ENCODE measurements at regions not wholly inside any gene's neighbourhood (a gene's known extent, or its start where the extent isn't known, plus 50 kb on each side); places are given as distances from the start of the nearest gene placed in this dataset.
"Not testable (repeated sequence)": the region's sequence is repeated elsewhere in the genome, so short reads cannot be mapped to it uniquely, and the experiment has no call there.

- no peaks in the 10 kb centered on the region for H3K9me3 ChIP-seq (ENCODE audit: low read depth, low read length)
- H3K27ac ChIP-seq: no peak overlapping the region
- H3K4me3 ChIP-seq: no peak overlapping the region
- TF ChIP-seq EZH2 (IDR thresholded peaks at IDR 0.05) (no peak), POLR2AphosphoS5 (IDR thresholded peaks at IDR 0.05; ENCODE audit: borderline replicate concordance, low read depth, low read length) (no peak), FOXP2 (optimal IDR thresholded peaks at IDR 0.05; ENCODE audit: control extremely low read depth, extremely low read length, insufficient read depth) (no peak)
- H3K36me3 ChIP-seq (ENCODE audit: insufficient read depth, low read length): no peaks in the 10 kb centered on the region
- DNase-seq (ENCODE audit: low read depth, low spot score): no peak
- H3K9ac ChIP-seq (ENCODE audit: insufficient read length): no peak overlapping the region
Observed at GRCh38 chr6:21931641-21932335, 338.2 kb downstream of the SOX4 start.

GRCh38 chr6:21933351-21933750 lies 339.8 kb downstream of the SOX4 start:
- H3K9me3 ChIP-seq (ENCODE audit: low read depth, low read length): no peaks in the 10 kb centered on the region
- H3K27ac ChIP-seq: no peak overlapping the region
- TF ChIP-seq FOXP2 (optimal IDR thresholded peaks at IDR 0.05; ENCODE audit: control extremely low read depth, extremely low read length, insufficient read depth) (no peak), EZH2 (IDR thresholded peaks at IDR 0.05) (no peak), POLR2AphosphoS5 (IDR thresholded peaks at IDR 0.05; ENCODE audit: borderline replicate concordance, low read depth, low read length) (no peak)
- DNase-seq (ENCODE audit: low read depth, low spot score): no peak
- H3K9ac ChIP-seq (ENCODE audit: insufficient read length): no peak overlapping the region
- H3K4me3 ChIP-seq: no peak overlapping the region
- H3K36me3 ChIP-seq (ENCODE audit: insufficient read depth, low read length): no peaks in the 10 kb centered on the region

GRCh38 chr6:21935142-21935541 lies 341.6 kb downstream of the SOX4 start:
- H3K9me3 ChIP-seq (ENCODE audit: low read depth, low read length): no peaks in the 10 kb centered on the region
- H3K9ac ChIP-seq (ENCODE audit: insufficient read length): no peak overlapping the region
- no peak for DNase-seq (ENCODE audit: low read depth, low spot score)
- no peak overlapping the region for H3K4me3 ChIP-seq
- no peaks in the 10 kb centered on the region for H3K36me3 ChIP-seq (ENCODE audit: insufficient read depth, low read length)
- no peak overlapping the region for H3K27ac ChIP-seq
- TF ChIP-seq EZH2 (IDR thresholded peaks at IDR 0.05) (no peak), POLR2AphosphoS5 (IDR thresholded peaks at IDR 0.05; ENCODE audit: borderline replicate concordance, low read depth, low read length) (no peak), FOXP2 (optimal IDR thresholded peaks at IDR 0.05; ENCODE audit: control extremely low read depth, extremely low read length, insufficient read depth) (no peak)

- H3K4me3 ChIP-seq: no peak overlapping the region
- no peak overlapping the region for H3K9ac ChIP-seq (ENCODE audit: insufficient read length)
- no peaks in the 10 kb centered on the region for H3K9me3 ChIP-seq (ENCODE audit: low read depth, low read length)
- no peak overlapping the region for H3K27ac ChIP-seq
- H3K36me3 ChIP-seq (ENCODE audit: insufficient read depth, low read length): no peaks in the 10 kb centered on the region
- no peak for DNase-seq (ENCODE audit: low read depth, low spot score)
- no peak for TF ChIP-seq FOXP2 (optimal IDR thresholded peaks at IDR 0.05; ENCODE audit: control extremely low read depth, extremely low read length, insufficient read depth)
- TF ChIP-seq POLR2AphosphoS5 (IDR thresholded peaks at IDR 0.05; ENCODE audit: borderline replicate concordance, low read depth, low read length): no peak
- TF ChIP-seq EZH2 (IDR thresholded peaks at IDR 0.05): no peak
Observed at GRCh38 chr6:21935561-21936028, 342.0 kb downstream of the SOX4 start.

- TF ChIP-seq FOXP2 (optimal IDR thresholded peaks at IDR 0.05; ENCODE audit: control extremely low read depth, extremely low read length, insufficient read depth) (no peak), POLR2AphosphoS5 (IDR thresholded peaks at IDR 0.05; ENCODE audit: borderline replicate concordance, low read depth, low read length) (no peak), EZH2 (IDR thresholded peaks at IDR 0.05) (no peak)
- Histone ChIP-seq H3K27ac (no peak overlapping the region), H3K36me3 (ENCODE audit: insufficient read depth, low read length) (no peaks in the 10 kb centered on the region), H3K4me3 (no peak overlapping the region), H3K9ac (ENCODE audit: insufficient read length) (no peak overlapping the region), H3K9me3 (ENCODE audit: low read depth, low read length) (no peaks in the 10 kb centered on the region)
- no peak for DNase-seq (ENCODE audit: low read depth, low spot score)
Observed at GRCh38 chr6:21937466-21937865, 343.9 kb downstream of the SOX4 start.

GRCh38 chr6:21939066-21939465 lies 345.5 kb downstream of the SOX4 start:
- not testable (repeated sequence) for DNase-seq (ENCODE audit: low read depth, low spot score); H3K36me3 ChIP-seq (ENCODE audit: insufficient read depth, low read length); H3K9ac ChIP-seq (ENCODE audit: insufficient read length); H3K9me3 ChIP-seq (ENCODE audit: low read depth, low read length); H3K4me3 ChIP-seq; H3K27ac ChIP-seq

GRCh38 chr6:21941926-21942325 lies 348.4 kb downstream of the SOX4 start:
- no peaks in the 10 kb centered on the region for H3K9me3 ChIP-seq (ENCODE audit: low read depth, low read length)
- no peak overlapping the region for H3K9ac ChIP-seq (ENCODE audit: insufficient read length)
- DNase-seq (ENCODE audit: low read depth, low spot score): no peak
- no peak overlapping the region for H3K4me3 ChIP-seq
- TF ChIP-seq POLR2AphosphoS5 (IDR thresholded peaks at IDR 0.05; ENCODE audit: borderline replicate concordance, low read depth, low read length): no peak
- no peak for TF ChIP-seq FOXP2 (optimal IDR thresholded peaks at IDR 0.05; ENCODE audit: control extremely low read depth, extremely low read length, insufficient read depth)
- TF ChIP-seq EZH2 (IDR thresholded peaks at IDR 0.05): no peak
- peak overlapping the region; percentile 90; the same call in 1 of the 2 replicates for H3K27ac ChIP-seq
- no peaks in the 10 kb centered on the region for H3K36me3 ChIP-seq (ENCODE audit: insufficient read depth, low read length)

GRCh38 chr6:21942897-21943296 lies 349.3 kb downstream of the SOX4 start:
- DNase-seq (ENCODE audit: low read depth, low spot score): no peak
- no peak for TF ChIP-seq EZH2 (IDR thresholded peaks at IDR 0.05)
- TF ChIP-seq FOXP2 (optimal IDR thresholded peaks at IDR 0.05; ENCODE audit: control extremely low read depth, extremely low read length, insufficient read depth): no peak
- TF ChIP-seq POLR2AphosphoS5 (IDR thresholded peaks at IDR 0.05; ENCODE audit: borderline replicate concordance, low read depth, low read length): no peak
- H3K4me3 ChIP-seq: peak overlapping the region; percentile 63
- H3K27ac ChIP-seq: peak overlapping the region; percentile 90
- no peaks in the 10 kb centered on the region for H3K9me3 ChIP-seq (ENCODE audit: low read depth, low read length)
- H3K9ac ChIP-seq (ENCODE audit: insufficient read length): peak overlapping the region; percentile 61
- no peaks in the 10 kb centered on the region for H3K36me3 ChIP-seq (ENCODE audit: insufficient read depth, low read length)

GRCh38 chr6:21946298-21946783 lies 350.5 kb downstream of the PRL start:
- Histone ChIP-seq H3K27ac (no peak overlapping the region), H3K9me3 (ENCODE audit: low read depth, low read length) (no peaks in the 10 kb centered on the region), H3K4me3 (no peak overlapping the region), H3K9ac (ENCODE audit: insufficient read length) (no peak overlapping the region), H3K36me3 (ENCODE audit: insufficient read depth, low read length) (no peaks in the 10 kb centered on the region)
- no peak for TF ChIP-seq EZH2 (IDR thresholded peaks at IDR 0.05)
- no peak for TF ChIP-seq FOXP2 (optimal IDR thresholded peaks at IDR 0.05; ENCODE audit: control extremely low read depth, extremely low read length, insufficient read depth)
- no peak for TF ChIP-seq POLR2AphosphoS5 (IDR thresholded peaks at IDR 0.05; ENCODE audit: borderline replicate concordance, low read depth, low read length)
- DNase-seq (ENCODE audit: low read depth, low spot score): no peak

- H3K36me3 ChIP-seq (ENCODE audit: insufficient read depth, low read length); H3K4me3 ChIP-seq; H3K9ac ChIP-seq (ENCODE audit: insufficient read length); DNase-seq (ENCODE audit: low read depth, low spot score); H3K9me3 ChIP-seq (ENCODE audit: low read depth, low read length): not testable (repeated sequence)
- peak overlapping the region; percentile 19; the same call in 1 of the 2 replicates for H3K27ac ChIP-seq
Observed at GRCh38 chr6:21947227-21947626, 349.6 kb downstream of the PRL start.
